NCI-H748 treated with DMSO at 0.1 percent for 48 hours (cell line): ENCODE measurements at regions not wholly inside any gene's neighbourhood (a gene's known extent, or its start where the extent isn't known, plus 50 kb on each side); places are given as distances from the start of the nearest gene placed in this dataset.

Experiments used
- DNase-seq: peaks from one replicate; lab custom pipeline; 2025; lab: John Stamatoyannopoulos, UW

DNA sequence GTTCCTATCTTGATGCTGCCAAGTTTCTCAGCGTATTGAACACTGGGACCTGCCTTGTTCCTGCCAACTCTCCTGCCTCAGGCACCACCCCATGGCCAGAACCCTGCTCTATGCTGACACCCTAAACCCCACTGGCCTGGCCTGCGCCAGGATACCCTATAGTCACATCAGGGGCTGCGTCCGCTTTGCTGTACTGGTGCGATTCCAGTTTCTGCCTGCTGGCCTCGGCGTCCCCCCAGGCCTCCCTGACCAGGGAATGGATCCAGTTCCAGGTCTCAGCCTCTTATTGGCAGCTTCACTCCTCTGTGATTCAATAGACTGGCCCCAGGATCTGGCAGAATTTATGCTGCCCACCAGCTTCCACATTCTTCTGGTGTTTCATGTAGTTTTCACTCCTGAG, 55.0 kb downstream of the GPR6 start:
- no peak for DNase-seq

DNA sequence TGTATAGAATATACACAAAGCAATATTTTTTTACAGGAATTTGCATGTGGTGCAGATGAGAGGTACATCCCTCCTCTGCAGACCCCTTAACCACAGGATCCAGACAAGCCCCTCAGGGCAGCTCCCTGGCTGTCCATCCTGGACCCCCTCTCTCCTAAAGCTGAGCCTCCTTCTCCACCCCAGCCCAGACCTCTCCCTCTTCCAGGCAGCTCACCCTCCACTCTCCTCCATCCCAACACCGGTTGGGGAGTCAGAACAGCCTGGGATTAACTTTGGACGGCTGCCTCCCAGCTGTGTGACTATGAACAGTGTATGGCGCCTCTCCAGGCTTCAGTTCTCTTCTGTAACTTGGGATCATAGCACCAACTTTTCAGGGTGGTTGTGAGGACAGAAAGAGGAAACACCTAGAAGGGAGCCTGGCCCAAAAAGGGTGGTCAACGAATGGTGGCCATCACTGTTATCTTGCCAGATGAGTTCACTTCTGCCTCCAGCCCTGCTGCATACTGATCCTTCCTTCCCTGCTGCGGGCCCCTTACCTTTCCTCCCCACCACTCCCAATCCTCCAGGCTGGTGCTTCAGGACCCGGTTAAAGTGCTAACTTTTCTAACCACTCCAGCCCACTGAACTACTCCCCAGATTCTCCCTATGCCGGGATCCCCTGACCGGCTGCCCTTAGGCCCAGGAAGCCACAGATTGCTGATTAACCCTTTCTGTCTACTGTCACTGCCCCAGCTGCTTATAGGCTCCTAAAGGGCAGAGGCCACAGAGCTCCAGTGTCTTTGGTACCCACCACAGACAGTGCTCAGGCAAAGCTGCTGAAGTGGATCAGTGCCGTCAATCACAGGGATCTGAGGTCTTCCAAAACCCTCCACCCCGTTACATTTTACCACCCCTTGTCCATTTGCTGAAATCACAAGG, 55.9 kb downstream of the GPR6 start:
- no peak for DNase-seq

- peak; percentile 22 for DNase-seq
Observed at GRCh38 chr6:110034667-110035036, 56.5 kb downstream of the GPR6 start.

- DNase-seq, result no peak
Observed at GRCh38 chr6:110035321-110035720, 57.2 kb downstream of the GPR6 start.

DNA sequence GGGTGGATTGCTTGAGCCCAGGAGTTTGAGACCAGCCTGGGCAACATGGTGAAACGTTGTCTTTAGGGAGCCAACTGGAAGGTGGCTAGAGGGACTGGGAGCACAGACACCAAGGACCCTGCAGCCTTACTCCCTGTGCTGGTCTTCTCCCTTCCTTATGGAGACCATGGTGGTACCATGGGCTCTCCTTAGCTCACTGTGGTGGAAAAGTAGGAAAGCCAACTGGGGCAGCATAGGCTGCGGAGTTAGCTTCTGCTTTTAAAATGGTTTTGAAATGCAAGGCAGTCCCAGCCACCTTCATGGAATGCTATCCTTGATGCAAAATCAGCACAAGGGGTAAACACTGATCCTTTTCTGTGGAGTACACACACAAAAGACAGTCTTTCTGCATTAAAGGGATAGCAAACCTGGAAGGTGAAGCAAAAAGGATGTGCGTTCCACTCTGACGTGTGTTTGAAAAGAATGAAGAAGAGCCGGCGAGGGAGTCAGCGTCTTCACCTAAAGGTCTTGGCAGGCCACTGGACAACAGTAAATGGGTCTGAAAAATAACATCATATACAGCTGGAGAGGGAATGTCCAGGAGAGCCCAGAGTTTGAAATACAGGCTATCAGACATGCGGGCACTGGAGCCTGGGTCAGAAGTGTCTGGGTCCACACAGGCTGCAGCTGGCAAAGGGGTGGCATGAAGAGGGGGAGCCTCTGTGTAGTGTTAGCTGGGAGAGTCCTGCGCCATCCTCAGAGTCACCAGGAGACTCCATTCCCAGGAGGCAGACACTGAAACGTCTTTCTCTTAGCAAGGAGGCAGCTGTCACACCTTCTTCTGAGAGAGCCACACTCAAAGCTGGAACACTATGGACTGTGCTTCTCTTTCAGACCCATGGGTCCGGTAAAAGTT, 58.5 kb downstream of the GPR6 start:
- DNase-seq, result no peak

DNA sequence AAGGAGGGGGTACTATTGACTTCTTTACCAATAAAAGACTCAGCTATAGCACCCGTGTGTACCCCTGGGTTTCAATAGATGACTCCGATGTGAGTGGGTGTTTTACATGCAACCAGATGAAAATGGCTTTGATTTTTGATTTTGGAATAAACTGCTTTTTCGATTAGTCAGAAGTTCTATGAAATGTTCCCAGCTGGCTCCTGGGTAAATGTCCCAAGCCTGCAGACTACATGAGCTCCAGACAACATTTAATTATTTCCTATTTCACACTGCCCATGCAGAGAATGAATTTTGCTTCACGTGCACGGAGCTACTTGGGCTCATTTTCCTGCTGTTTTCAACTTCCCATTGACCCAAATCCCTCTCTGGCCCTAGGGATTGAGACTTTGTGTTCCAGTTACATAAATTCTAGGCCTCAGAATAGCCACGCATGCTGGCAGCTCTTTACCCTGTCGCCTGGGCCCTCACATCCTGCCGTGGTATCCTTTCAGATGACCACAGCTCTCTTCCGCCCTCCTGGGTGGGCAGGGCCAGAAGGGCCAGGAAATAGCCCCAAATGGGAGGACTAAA, 59.7 kb downstream of the GPR6 start:
- no peak for DNase-seq

- DNase-seq, result peak; percentile 80
Observed at GRCh38 chr6:110039364-110039980, 61.4 kb downstream of the GPR6 start.

- peak; percentile 73 for DNase-seq
Observed at GRCh38 chr6:110039981-110040383, 61.9 kb downstream of the GPR6 start.

- no peak for DNase-seq
Observed at GRCh38 chr6:110040716-110041115, 62.6 kb downstream of the GPR6 start.

- no peak for DNase-seq
Observed at GRCh38 chr6:110041126-110041525, 63.0 kb downstream of the GPR6 start.

- no peak for DNase-seq
Observed at GRCh38 chr6:110041830-110042229, 63.7 kb downstream of the GPR6 start.

DNA sequence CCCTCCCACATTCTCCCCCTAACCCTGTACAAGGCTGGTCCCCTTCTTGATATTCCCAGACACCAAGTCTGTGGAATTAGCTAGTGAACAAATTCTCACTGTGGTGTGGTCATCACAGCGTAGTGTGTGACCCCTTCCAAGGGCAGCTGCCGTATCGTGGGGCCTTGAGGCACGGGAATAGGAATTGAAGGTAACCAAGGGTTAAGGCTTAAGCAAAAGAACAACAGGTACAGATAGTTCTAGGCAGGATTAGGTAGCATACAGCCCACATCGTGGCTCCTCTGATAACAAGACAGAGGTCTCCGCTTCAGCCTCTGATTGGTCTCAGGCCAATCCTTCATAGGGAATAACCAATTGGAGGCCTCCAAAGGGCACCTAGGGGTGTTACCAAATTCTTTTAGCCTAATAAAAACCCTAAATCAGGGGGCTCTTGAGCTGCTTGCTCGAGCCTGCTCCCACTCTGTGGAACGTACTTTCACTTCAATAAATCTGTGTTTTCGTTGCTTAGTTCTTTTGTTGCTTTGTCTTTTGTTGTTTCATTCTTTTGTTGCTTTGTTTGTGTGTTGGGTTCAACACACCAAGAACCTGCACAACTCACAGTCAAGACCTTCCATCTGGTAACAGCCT, 64.7 kb downstream of the GPR6 start:
- no peak for DNase-seq

- no peak for DNase-seq
Observed at GRCh38 chr6:110043366-110043994, 65.4 kb downstream of the GPR6 start.

GRCh38 chr6:110044096-110044495, 66.0 kb downstream of the GPR6 start:
- no peak for DNase-seq

DNA sequence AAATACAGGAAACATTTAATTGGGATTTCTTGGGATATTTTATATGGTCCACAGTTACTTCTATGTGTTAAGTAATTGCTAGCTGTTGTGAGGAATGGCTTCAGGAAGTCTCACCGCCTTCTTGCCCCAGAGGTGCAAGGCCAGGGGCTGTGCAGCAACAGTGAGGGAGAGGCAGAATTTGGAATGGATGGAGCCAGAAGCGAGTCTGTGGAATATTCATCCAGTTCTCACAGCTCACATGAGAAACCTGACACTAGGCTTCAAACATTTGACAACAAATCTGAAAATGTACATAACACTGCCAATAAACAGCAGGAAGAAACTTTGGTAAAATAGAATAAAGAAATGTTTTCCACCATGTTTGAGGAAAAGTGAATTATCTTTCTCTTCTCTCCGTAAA, 66.5 kb downstream of the GPR6 start:
- no peak for DNase-seq

- DNase-seq, result no peak
Observed at GRCh38 chr6:110048221-110048875, 70.2 kb downstream of the GPR6 start.

GRCh38 chr6:110049696-110050439, 71.8 kb downstream of the GPR6 start:
- DNase-seq, result no peak
